Astrocyte (in vitro differentiated cells and primary cell): ENCODE measurements at regions not wholly inside any gene's neighbourhood (a gene's known extent, or its start where the extent isn't known, plus 50 kb on each side); places are given as distances from the start of the nearest gene placed in this dataset.
"Not testable (repeated sequence)": the region's sequence is repeated elsewhere in the genome, so short reads cannot be mapped to it uniquely, and the experiment has no call there.

Experiments used
- DNase-seq: peaks from one replicate; pipeline ENCODE4 v3.0.0-alpha.2; 2010; ENCODE audit warnings: low read depth
- FAIRE-seq: peaks from 2 replicates; lab custom pipeline; 2011; peaks lifted over from hg19 to GRCh38; lab: Jason Lieb, UNC
- H2AFZ ChIP-seq: 2 replicates; pipeline ENCODE4 v1.6.0; 2012; ENCODE audit warnings: low read depth, low read length, inconsistent platforms
- H3K27ac ChIP-seq: 2 replicates; pipeline ENCODE4 v1.5.1; 2011; ENCODE audit warnings: low read depth, low read length, inconsistent platforms
- H3K27me3 ChIP-seq: 2 replicates; pipeline ENCODE4 v1.6.0; 2011; ENCODE audit warnings: low read length, inconsistent platforms; ENCODE audit not compliant: insufficient read depth
- H3K36me3 ChIP-seq: 2 replicates; pipeline ENCODE4 v1.5.1; 2011; ENCODE audit warnings: low read length, inconsistent platforms; ENCODE audit not compliant: insufficient read depth
- H3K4me1 ChIP-seq: 2 replicates; pipeline ENCODE4 v1.5.1; 2011; ENCODE audit warnings: low read length, inconsistent platforms; ENCODE audit not compliant: insufficient read depth
- H3K4me2 ChIP-seq: 2 replicates; pipeline ENCODE4 v1.6.0; 2012; ENCODE audit warnings: low read length, inconsistent platforms
- H3K4me3 ChIP-seq: 2 replicates; pipeline ENCODE4 v1.5.1; 2011; ENCODE audit warnings: low read depth, mild to moderate bottlenecking, low read length, inconsistent platforms; ENCODE audit not compliant: insufficient read depth
- H3K79me2 ChIP-seq: 2 replicates; pipeline ENCODE4 v1.6.0; 2012; ENCODE audit warnings: mild to moderate bottlenecking, low read length, inconsistent platforms; ENCODE audit not compliant: insufficient read depth
- H3K9ac ChIP-seq: 2 replicates; pipeline ENCODE4 v1.6.0; 2012; ENCODE audit warnings: mild to moderate bottlenecking, low read length, inconsistent platforms
- H3K9me3 ChIP-seq: 2 replicates; pipeline ENCODE4 v1.5.1; 2012; ENCODE audit warnings: low read depth, mild to moderate bottlenecking, low read length, inconsistent platforms; ENCODE audit not compliant: insufficient read depth
- H4K20me1 ChIP-seq: 2 replicates; pipeline ENCODE4 v1.6.0; 2012; ENCODE audit warnings: low read length, inconsistent platforms; ENCODE audit not compliant: insufficient read depth
- H3K27ac Mint-ChIP-seq: one replicate; pipeline ENCODE4 v1.8.0; 2021; ENCODE audit warnings: mild to moderate bottlenecking, mixed read lengths; ENCODE audit not compliant: unreplicated experiment
- H3K27me3 Mint-ChIP-seq: one replicate; pipeline ENCODE4 v1.8.0; 2021; ENCODE audit warnings: low read depth, mixed read lengths; ENCODE audit not compliant: unreplicated experiment
- H3K36me3 Mint-ChIP-seq: one replicate; pipeline ENCODE4 v1.8.0; 2021; ENCODE audit warnings: low read depth, mixed read lengths; ENCODE audit not compliant: unreplicated experiment
- H3K4me1 Mint-ChIP-seq: one replicate; pipeline ENCODE4 v1.8.0; 2021; ENCODE audit warnings: low read depth, mixed read lengths; ENCODE audit not compliant: unreplicated experiment
- H3K4me3 Mint-ChIP-seq: one replicate; pipeline ENCODE4 v1.8.0; 2021; ENCODE audit warnings: mild to moderate bottlenecking, moderate library complexity, mixed read lengths; ENCODE audit not compliant: unreplicated experiment
- H3K9me3 Mint-ChIP-seq: one replicate; pipeline ENCODE4 v1.8.0; 2021; ENCODE audit warnings: mild to moderate bottlenecking, mixed read lengths; ENCODE audit not compliant: unreplicated experiment
- CTCF ChIP-seq: IDR thresholded peaks from 2 replicates; pipeline ENCODE4 v1.5.1; 2011; ENCODE audit warnings: low read depth, mild to moderate bottlenecking, inconsistent platforms, low read length, moderate library complexity; ENCODE audit not compliant: insufficient read depth
- EZH2 ChIP-seq: IDR thresholded peaks from 2 replicates; pipeline ENCODE4 v1.6.1; 2012; ENCODE audit warnings: mild to moderate bottlenecking, low read length, inconsistent platforms; ENCODE audit not compliant: insufficient read depth

GRCh38 chrY:12236399-12236798, 464.6 kb upstream of the USP9Y start:
- Mint-ChIP-seq H3K4me3 (no peak overlapping the region), H3K27ac (no peak overlapping the region), H3K9me3 (peaks cover 2% of the 10 kb centered on the region), H3K4me1 (no peaks in the 10 kb centered on the region), H3K27me3 (no peaks in the 10 kb centered on the region), H3K36me3 (no peaks in the 10 kb centered on the region)
- no peak overlapping the region for H3K4me2 ChIP-seq
- H4K20me1 ChIP-seq = no peaks in the 10 kb centered on the region
- no peaks in the 10 kb centered on the region for H3K36me3 ChIP-seq
- no peaks in the 10 kb centered on the region for H3K4me1 ChIP-seq
- H3K4me3 ChIP-seq = no peak overlapping the region
- FAIRE-seq (no peak), DNase-seq (no peak)
- H2AFZ ChIP-seq = no peak overlapping the region
- TF ChIP-seq CTCF (no peak), EZH2 (no peak)
- no peaks in the 10 kb centered on the region for H3K27me3 ChIP-seq
- H3K79me2 ChIP-seq = no peaks in the 10 kb centered on the region
- H3K27ac ChIP-seq = no peak overlapping the region
- H3K9me3 ChIP-seq = no peaks in the 10 kb centered on the region
- H3K9ac ChIP-seq = no peak overlapping the region

DNA sequence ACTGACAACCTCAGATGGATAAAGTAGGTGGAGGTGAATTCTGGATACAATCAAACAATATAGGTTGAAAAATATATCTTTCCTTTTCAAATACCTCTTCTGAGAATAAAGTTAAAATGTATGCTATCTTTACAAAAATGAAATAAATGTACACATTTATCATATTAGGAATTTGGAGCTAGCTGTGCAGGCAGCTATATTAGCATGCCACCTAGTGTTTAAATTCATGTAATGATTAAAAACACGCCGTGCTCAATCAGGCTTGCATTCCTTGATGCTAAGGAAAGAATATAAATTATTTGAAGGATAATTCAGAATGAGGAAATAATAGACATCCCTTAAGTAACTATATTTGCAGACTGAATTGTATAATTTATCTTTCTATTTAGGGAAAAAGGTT, 460.7 kb upstream of the USP9Y start:
- H3K36me3 Mint-ChIP-seq, H3K9me3 ChIP-seq, H3K9ac ChIP-seq: not testable (repeated sequence)

DNA sequence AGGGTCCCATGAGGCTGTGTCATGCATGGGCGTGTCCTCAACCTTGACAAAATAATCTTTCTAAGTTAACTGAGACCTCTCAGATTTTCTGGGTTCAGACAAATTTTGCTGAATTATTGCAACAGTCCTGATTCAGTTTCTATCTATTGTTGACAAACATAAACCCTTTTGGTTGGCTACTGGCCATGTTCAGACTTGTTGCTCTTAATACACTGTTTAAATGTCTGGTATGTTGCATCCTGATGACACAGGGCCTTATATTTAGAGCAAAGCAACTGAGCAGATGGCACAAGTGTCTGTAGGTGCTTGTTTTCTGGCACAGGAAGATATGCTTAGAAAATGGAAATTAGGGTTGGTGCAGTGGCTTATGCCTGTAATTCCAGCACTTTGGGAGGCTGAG, 456.9 kb upstream of the USP9Y start:
- Histone ChIP-seq H2AFZ (no peak overlapping the region), H3K9me3 (no peaks in the 10 kb centered on the region), H3K4me2 (no peak overlapping the region), H4K20me1 (no peaks in the 10 kb centered on the region), H3K27me3 (no peaks in the 10 kb centered on the region), H3K27ac (no peak overlapping the region), H3K9ac (no peak overlapping the region), H3K4me3 (no peak overlapping the region), H3K36me3 (no peaks in the 10 kb centered on the region), H3K4me1 (no peaks in the 10 kb centered on the region), H3K79me2 (no peaks in the 10 kb centered on the region)
- Mint-ChIP-seq H3K4me1 (no peaks in the 10 kb centered on the region), H3K4me3 (no peak overlapping the region), H3K27ac (no peak overlapping the region), H3K27me3 (no peaks in the 10 kb centered on the region), H3K9me3 (peaks cover 3% of the 10 kb centered on the region), H3K36me3 (no peaks in the 10 kb centered on the region)
- no peak for DNase-seq
- FAIRE-seq = no peak
- no peak for TF ChIP-seq EZH2
- no peak for TF ChIP-seq CTCF

More for the DNA sequence above, 460.7 kb upstream of the USP9Y start:
- H3K27me3 ChIP-seq, H3K4me1 Mint-ChIP-seq, H4K20me1 ChIP-seq, H3K27ac Mint-ChIP-seq, H3K4me1 ChIP-seq, DNase-seq, H3K79me2 ChIP-seq, H3K4me3 ChIP-seq, H2AFZ ChIP-seq, H3K4me3 Mint-ChIP-seq, FAIRE-seq, H3K27me3 Mint-ChIP-seq, H3K27ac ChIP-seq, H3K36me3 ChIP-seq, H3K9me3 Mint-ChIP-seq, H3K4me2 ChIP-seq: not testable (repeated sequence)
